HG03571 (cell line): ENCODE measurements at regions not wholly inside any gene's neighbourhood (a gene's known extent, or its start where the extent isn't known, plus 50 kb on each side); places are given as distances from the start of the nearest gene placed in this dataset.
"Not testable (repeated sequence)": the region's sequence is repeated elsewhere in the genome, so short reads cannot be mapped to it uniquely, and the experiment has no call there.

Experiments
- ATAC-seq: cut with Tn5 transposase; IDR thresholded peaks from one replicate; pipeline ENCODE4 v1.9.1; 2021; ENCODE audit not compliant: unreplicated experiment

- ATAC-seq, result no peak
These were observed 984.7 kb upstream of the CELF2 start for GRCh38 chr10:10032991-10033390.

DNA sequence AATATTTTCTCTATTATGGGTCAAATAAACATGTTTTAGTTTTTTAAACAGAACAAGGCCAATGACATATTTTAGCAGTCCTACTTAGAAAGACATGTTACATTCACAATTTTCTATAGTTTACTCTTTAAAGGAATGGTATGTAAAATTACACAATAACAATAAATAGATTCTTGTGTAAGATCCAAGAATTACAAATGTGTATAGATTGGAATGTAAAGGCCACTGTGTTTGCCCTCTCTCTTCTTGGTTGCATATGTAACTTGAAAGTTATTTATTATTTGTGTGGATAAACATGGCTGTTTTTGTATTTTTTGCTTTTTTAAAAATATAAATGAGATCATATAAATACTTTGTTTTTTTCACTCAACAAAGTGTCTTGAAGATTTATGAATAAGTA, 979.3 kb upstream of the CELF2 start:
- ATAC-seq, result no peak

GRCh38 chr10:10039595-10039994, 978.1 kb upstream of the CELF2 start:
- no peak for ATAC-seq

GRCh38 chr10:10043083-10043482, 974.6 kb upstream of the CELF2 start:
- no peak for ATAC-seq

DNA sequence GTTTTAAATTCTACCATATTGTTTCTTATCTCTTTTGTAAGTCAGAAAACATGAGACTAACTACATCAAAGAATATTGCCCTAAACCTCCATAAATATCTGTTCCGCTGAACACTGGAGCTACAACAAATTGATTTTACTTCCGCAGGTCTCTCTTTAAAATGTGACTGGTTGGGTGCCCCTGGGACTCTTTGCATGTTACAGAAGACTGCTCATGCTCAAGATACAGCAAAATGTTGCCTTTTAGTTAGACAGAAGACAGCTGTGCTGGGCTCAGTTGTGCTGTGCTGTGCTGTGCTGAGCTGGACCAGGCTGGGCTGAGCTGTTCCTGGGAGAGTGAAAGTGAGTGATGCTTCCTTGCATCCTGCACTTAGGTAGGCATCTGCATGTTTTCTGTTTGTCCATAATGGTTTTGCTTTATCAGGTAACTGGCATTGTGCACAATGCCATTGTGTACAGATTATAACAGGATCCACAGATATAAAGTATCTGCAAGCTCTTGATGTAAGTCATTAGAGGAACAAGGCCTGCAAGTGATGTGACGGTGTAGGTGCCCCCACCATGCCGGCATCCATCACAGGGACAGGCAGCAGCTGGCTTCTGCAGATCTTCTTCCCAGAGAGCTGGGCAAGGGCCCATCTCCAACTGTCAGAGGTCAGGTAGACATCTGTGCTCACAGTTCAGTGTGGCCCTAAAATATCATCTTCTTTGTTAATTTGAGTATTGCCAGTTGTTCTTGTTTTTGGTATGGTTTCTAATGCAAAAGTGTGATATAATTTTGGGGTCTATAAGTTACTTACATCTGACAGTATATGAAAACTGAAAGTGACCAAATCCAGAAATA, 972.5 kb upstream of the CELF2 start:
- ATAC-seq, result no peak

GRCh38 chr10:10045765-10046028, 972.0 kb upstream of the CELF2 start:
- no peak for ATAC-seq

GRCh38 chr10:10047426-10047825, 970.2 kb upstream of the CELF2 start:
- ATAC-seq, result no peak

DNA sequence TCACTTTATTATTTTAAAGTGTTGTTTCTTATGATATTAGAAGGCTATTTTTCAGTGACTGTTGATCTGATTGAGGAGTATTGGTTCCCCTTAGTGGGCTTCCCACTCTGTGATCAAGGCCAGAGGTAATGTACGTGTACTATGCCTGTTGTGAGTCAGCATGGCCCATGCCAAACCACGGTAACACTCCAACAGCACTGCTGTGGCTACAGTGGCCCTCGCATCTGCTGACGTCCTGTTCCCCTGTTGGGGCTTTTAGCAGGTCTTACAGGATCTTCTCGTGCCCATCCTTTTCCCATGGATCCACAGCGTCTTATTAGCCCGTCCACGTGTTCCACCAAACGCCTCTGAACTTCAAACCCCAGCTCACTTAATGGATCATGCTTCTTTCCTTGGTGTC, 964.6 kb upstream of the CELF2 start:
- no peak for ATAC-seq

- no peak for ATAC-seq
These were observed 963.2 kb upstream of the CELF2 start for GRCh38 chr10:10054466-10054865.

DNA sequence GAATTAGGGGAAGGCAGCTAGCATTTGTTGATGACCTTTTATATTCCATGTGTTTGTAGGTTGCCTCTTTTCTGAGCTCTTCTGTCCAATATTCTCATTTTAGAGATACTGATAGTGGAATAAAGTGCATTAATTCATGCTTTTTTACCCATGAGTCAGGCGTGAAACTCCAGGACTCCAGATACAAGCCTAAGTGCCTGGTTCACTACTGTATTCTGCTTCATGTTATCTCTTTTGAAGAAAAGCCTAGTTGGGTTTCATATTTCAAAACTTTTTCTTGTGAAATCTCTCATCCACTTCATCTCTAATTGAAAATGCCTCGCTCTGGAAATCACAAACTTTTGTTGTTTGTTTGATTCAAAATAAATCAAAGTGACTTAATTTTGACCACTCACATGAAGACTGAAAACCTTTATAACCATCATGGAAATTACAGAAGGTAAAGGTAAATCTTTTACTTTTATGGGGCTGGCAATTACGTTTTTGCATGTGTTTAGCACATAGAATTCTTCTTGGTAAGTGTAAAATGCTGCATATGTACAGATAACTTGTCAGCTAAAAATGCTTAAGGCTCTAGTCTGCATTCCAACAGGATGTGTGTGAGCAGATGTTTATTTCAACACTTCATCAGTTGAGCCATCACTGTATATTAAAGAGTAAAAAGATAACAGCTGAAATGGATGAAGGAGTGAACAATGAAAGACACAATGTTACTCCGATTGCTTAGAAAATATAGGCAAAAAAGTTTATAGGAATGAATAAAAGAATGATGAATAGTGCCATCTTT, 961.8 kb upstream of the CELF2 start:
- ATAC-seq, result no peak

GRCh38 chr10:10056961-10057360, 960.7 kb upstream of the CELF2 start:
- ATAC-seq, result no peak

- ATAC-seq, result no peak
These were observed 950.0 kb upstream of the CELF2 start for GRCh38 chr10:10067644-10068043.

- not testable (repeated sequence) for ATAC-seq
These were observed 942.8 kb upstream of the CELF2 start for GRCh38 chr10:10074847-10075246.

DNA sequence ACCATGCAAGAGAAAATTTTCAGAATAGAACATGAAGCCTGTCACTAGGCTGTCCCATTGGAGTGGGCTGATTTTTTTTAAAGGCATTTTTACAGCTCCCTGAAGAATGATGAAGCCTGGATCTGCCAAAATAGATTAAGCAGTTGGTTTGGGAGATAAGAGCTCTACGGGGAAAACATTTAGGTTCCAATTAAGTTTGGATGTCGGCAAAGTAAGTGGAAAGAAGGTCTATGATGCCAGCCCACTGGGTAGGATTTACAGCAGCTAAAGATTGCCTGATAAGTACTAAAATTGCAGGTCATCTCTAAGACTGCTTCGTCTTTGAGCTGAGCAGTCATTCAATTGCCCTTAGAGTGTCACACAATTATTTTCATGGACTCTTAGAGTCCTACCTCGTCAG, 939.2 kb upstream of the CELF2 start:
- no peak for ATAC-seq

DNA sequence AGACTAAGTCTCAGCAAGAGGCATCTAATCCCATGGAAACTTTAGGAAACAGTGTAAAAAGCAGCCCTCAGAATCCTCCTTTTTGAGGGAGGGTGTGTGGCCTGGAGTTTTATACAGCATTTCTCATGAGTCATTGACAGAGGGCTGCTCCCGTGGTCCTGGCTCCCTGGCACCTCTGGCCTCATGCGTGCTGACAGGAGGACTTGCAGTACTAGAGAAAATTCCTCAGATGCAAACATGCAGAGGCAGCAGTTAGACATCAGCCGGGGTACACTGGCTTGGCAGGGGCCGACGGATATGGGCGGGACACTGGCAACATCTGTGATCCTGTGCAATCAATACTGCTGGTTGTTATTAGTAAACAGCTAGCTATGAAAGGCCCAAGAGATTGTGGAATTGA, 925.1 kb upstream of the CELF2 start:
- no peak for ATAC-seq

DNA sequence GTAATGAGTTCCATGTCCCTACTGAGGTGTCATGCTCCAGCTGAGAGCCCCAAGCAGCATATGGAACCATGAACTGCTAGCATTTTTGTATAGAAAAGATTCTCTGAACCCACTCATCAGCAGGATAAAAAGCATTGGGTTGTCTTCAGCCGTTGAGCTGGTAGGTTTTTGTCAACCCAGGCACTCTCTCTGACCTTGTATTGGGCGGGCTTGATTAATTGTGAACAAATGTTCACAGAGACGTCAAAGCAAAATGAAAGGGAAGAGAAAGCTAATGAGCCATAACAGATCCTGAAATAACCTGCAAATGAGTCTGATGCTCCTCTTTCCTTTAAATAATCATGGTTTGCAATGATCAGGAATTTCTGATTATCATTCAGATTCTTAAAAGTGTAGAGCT, 924.7 kb upstream of the CELF2 start:
- no peak for ATAC-seq

- ATAC-seq, result no peak
These were observed 923.0 kb upstream of the CELF2 start for GRCh38 chr10:10094691-10095090.

- no peak for ATAC-seq
These were observed 921.4 kb upstream of the CELF2 start for GRCh38 chr10:10096296-10096695.

DNA sequence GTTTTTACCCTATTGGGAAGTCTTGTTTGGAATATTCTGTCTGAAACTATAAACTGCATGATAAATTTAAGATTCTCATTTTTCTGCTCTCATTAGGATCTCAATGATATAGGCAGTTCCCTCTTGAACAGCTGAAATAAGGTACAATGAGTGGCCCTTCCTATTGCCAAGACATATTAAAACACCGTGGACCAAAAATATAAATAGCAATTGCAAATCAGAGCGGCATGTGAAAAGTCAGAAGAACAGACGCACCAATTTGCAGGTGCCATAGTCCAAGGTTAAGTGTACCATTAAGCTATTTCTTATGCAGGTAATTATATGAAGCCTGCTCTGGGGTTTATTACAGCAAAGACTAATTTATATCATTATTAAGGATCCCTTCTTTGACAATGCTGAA, 920.8 kb upstream of the CELF2 start:
- ATAC-seq, result no peak

DNA sequence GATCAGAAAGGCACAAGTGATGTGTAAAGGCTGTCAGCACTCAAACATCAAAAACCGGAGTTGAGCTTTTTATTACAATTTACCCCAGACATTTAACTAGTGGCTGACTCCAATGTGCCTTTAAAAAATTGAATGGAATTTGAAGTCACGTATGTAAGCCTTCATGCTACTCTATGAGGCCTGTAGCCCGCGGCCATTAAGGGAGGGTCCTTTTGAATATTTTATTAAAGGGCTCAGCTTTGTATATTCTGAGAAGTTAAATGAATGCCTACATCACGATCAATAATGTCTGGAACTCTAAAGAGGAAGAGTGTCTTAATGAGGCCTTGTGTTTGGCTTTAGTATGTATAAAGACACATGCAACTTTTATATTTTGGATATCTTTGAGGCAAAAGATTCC, 916.6 kb upstream of the CELF2 start:
- ATAC-seq, result no peak

DNA sequence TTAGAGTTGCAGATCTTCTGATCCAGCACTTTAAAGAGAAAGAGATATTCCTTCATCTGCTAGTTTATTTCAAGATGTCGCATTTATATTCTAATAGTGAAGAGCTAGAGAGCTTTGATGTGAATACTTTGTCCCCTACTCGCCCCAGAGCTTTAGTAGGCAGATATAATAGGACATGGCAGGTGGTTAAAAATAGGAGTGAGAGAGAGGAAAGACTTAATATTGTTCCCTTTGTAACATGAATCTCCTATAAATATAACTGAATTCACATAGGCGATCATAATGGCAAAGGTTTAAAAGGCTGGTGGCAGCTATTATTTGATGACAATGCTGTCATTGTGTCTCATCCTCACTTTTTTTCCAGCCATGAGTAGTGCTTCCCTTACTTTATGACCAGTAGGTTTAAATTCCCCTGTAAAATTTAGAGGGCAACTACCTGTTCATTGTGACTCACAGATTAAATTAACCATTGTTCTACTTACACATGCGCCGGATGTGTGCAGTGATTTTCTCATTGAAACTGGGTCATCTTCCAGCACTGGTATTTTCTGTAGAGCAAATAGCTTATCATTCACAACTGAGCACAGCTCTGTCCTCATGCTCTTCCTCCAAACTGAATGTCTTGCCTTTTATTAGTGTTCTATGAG, 906.7 kb upstream of the CELF2 start:
- ATAC-seq, result no peak

- no peak for ATAC-seq
These were observed 899.5 kb upstream of the CELF2 start for GRCh38 chr10:10118131-10118530.
